ENCODE measurements at regions not wholly inside any gene's neighbourhood (a gene's known extent, or its start where the extent isn't known, plus 50 kb on each side); places are given as distances from the start of the nearest gene placed in this dataset.
"Not testable (repeated sequence)": the region's sequence is repeated elsewhere in the genome, so short reads cannot be mapped to it uniquely, and the experiment has no call there.

- DNase-seq, result no peak
Measured at GRCh38 chr2:84038866-84039265, 420.2 kb downstream of the SUCLG1 start.

- DNase-seq, result no peak
Measured at GRCh38 chr2:84033347-84033974, 425.6 kb downstream of the SUCLG1 start.

- DNase-seq, result no peak
Measured at GRCh38 chr2:84031312-84032050, 427.6 kb downstream of the SUCLG1 start.

- no peak for DNase-seq
Measured at GRCh38 chr2:84029903-84030575, 429.0 kb downstream of the SUCLG1 start.

GRCh38 chr2:84026818-84027217 lies 432.3 kb downstream of the SUCLG1 start:
- no peak for DNase-seq

GRCh38 chr2:84022810-84023431 lies 436.2 kb downstream of the SUCLG1 start:
- DNase-seq, result no peak

GRCh38 chr2:84017010-84017409 lies 442.1 kb downstream of the SUCLG1 start:
- no peak for DNase-seq

GRCh38 chr2:84016183-84016582 lies 442.9 kb downstream of the SUCLG1 start:
- DNase-seq, result no peak

- DNase-seq, result no peak
Measured at GRCh38 chr2:83997889-83998288, 461.2 kb downstream of the SUCLG1 start.

GRCh38 chr2:83994633-83995179 lies 464.4 kb downstream of the SUCLG1 start:
- DNase-seq, result no peak

GRCh38 chr2:83993873-83994632 lies 465.0 kb downstream of the SUCLG1 start:
- no peak for DNase-seq

- no peak for DNase-seq
Measured at GRCh38 chr2:83991992-83992391, 467.1 kb downstream of the SUCLG1 start.

GRCh38 chr2:83990636-83991035 lies 468.4 kb downstream of the SUCLG1 start:
- DNase-seq, result no peak

GRCh38 chr2:83976628-83977027 lies 482.5 kb downstream of the SUCLG1 start:
- DNase-seq, result not testable (repeated sequence)

GRCh38 chr2:83972128-83972527 lies 487.0 kb downstream of the SUCLG1 start:
- DNase-seq, result no peak

- DNase-seq, result no peak
Measured at GRCh38 chr2:83971547-83971946, 487.5 kb downstream of the SUCLG1 start.

- DNase-seq, result no peak
Measured at GRCh38 chr2:83970217-83970929, 488.7 kb downstream of the SUCLG1 start.

GRCh38 chr2:83969085-83969484 lies 490.0 kb downstream of the SUCLG1 start:
- DNase-seq, result no peak

GRCh38 chr2:83967854-83968253 lies 491.2 kb downstream of the SUCLG1 start:
- no peak for DNase-seq

GRCh38 chr2:83966946-83967345 lies 492.1 kb downstream of the SUCLG1 start:
- not testable (repeated sequence) for DNase-seq

GRCh38 chr2:83961512-83961911 lies 497.6 kb downstream of the SUCLG1 start:
- no peak for DNase-seq

GRCh38 chr2:83960371-83960770 lies 498.7 kb downstream of the SUCLG1 start:
- DNase-seq, result no peak

Data from activated naive CD4-positive, alpha-beta T cell treated with Interleukin-2 at 50 U/mL for 16 hours (primary cell).